ENCODE measurements at regions not wholly inside any gene's neighbourhood (a gene's known extent, or its start where the extent isn't known, plus 50 kb on each side); places are given as distances from the start of the nearest gene placed in this dataset.

- DNase-seq: no peak
These were observed 424.2 kb downstream of the TSN start for GRCh38 chr2:122179492-122180165.

DNA sequence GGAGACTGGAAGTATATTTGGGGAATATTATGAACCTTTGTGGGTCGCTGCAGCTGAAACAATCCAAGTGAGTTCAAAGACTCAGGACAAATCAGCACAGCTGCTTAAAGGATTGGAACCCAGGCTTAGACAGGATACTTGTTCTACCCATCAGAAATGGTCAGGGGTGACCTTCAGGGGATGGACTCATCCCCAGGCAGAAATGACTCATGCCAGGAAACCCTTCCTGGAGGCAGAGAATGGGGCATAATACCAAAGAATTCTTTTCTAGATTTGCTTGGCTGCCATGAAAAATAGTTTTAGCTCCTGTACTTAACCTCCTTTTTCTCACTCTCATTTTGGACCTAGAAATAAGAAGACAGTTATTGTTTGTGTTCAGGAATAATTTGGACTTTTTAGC lies 425.5 kb downstream of the TSN start:
- ATAC-seq (no peak), DNase-seq (no peak)

More at GRCh38 chr2:122179492-122180165, 424.2 kb downstream of the TSN start:
- no peak for ATAC-seq

- DNase-seq: no peak
- no peak for ATAC-seq
These were observed 427.3 kb downstream of the TSN start for GRCh38 chr2:122182616-122183355.

DNA sequence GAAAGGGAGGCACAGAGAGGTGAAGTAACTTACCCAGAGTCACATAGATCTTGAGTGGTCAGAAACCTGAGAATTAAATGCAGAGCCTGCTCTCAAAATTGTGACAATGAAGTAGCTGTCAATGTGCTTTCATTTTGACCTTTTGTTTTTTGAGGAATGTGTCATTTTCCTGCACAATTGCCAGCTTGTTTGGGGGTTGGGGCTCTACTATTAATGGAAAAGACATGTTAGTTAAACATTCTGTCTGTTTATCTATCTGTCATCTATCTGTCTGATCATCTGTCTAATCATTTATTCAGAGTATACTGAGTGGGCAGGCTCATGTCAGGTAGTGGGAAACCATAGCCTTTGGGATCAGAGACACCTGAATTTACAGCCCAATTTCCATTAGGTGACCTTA lies 428.4 kb downstream of the TSN start:
- no peak for DNase-seq
- no peak for ATAC-seq

DNA sequence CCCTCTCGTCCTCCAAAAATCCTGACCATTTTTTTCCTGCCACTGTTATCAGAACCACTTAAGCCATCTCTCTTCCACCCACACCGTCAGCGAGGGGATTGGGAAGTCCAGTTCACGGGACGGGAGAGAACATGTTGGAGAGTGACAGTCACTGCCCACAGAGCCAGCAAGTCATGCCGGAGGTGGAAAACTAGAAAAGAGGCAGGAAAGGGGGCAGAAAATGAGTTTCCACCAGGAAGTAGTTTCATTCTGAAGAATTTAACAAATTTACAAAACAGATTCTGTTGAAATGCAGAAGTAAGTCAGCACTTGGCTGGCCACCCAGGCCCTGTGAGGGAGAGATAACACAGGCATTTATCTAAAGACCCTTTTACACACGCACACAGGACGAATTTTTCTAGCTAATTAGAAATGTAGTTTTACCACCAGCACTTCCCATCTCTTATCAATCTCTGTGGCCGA lies 431.3 kb downstream of the TSN start:
- DNase-seq: no peak

DNA sequence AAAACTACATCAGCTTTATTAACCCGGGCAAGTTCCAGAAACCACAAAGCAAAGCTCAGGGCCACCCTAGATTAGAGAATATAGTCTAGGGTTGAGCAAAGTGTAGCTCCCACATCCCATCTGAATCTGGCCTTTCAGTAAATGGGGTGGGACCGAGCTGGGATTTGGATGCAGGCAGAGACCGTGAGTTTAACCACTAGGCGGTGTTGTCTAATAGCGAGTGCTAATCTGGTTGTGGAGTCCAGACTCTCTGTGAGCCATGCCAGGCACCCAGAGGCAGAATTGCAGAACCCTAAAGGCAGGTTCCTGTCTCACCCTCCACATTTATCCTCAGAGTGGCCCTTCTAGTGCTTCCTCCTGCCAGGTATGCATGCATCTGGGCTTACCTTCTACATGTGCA lies 435.9 kb downstream of the TSN start:
- DNase-seq (no peak), ATAC-seq (no peak)

More for the DNA sequence above, 431.3 kb downstream of the TSN start:
- ATAC-seq: no peak

DNA sequence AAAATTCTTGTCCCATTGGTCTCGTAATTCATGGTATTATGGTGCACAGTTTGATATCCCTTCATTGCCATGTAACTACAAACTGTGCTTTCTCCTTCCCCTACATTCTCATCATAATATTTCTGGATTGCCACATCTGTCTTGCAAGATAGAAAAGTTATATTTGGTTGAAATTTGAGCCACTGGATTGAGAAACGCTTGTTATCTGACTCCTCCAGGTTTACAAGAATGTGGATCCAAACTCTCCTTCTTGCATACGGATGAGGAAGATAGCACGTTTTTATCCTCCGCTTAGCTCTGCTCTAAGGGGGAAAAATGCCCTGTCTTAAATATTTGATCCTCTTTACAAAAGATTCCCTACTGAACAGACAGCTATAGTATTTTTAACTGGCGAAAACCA lies 438.2 kb downstream of the TSN start:
- ATAC-seq (no peak), DNase-seq (no peak)

DNA sequence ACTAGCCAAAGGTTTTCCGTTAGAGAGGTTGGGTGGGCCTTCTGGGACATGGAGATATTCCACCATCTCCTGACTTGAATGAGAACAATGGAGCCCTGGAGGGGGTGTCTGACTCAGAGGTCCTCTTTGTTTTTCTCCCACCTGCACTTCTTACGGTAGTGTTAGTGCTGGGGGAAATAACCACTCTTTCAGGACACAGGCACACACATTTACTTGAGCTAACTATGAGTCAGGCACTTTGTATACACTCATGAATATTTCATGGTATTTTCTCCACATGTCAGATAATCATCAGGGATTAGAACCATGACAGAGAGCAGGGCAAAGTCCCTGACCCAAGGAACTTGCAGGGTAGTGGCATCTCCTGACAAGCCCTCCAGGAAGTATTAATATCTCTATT lies 439.1 kb downstream of the TSN start:
- ATAC-seq (no peak), DNase-seq (no peak)

DNA sequence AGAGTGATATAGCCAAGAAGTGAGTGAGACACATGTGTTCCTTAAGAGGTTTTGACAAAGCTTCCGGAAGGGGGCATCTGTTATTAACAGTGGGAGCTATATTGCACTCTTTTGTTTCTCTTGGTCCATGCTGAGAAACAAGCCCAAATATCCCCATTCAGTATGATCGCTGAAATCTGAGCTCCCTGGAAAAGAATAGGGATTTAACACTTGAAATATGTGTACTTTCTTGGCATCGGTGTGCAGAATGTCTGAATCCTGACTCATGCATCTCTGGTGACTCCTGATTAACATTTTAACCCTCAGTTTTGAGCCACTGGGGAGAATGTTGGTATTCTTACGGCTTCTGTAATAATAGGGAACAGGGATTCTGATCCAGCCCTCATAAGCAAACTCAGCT lies 448.1 kb downstream of the TSN start:
- DNase-seq (no peak), ATAC-seq (no peak)

GRCh38 chr2:122205641-122206040 lies 450.2 kb downstream of the TSN start:
- DNase-seq (no peak), ATAC-seq (no peak)

DNA sequence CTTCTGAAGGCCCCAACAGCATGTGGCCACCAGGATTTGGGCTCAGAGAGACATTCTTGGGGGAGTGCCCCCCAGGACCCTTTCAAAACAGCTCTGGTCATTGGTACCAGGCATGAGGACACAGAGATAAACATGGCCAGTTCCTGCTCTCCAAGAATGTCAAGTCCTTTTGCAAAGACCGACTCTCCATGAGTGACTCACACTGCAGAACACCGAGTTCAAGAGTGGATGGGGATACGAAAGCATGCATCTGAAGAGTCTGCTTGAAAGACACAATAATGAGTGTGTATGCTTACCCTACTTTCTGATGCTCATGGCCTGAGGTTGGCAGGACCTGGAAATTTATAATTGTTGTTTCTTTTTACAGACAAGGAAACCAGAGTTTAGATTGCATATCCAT lies 450.6 kb downstream of the TSN start:
- DNase-seq: no peak
- ATAC-seq: no peak

GRCh38 chr2:122209377-122209776 lies 453.9 kb downstream of the TSN start:
- ATAC-seq (no peak), DNase-seq (no peak)

DNA sequence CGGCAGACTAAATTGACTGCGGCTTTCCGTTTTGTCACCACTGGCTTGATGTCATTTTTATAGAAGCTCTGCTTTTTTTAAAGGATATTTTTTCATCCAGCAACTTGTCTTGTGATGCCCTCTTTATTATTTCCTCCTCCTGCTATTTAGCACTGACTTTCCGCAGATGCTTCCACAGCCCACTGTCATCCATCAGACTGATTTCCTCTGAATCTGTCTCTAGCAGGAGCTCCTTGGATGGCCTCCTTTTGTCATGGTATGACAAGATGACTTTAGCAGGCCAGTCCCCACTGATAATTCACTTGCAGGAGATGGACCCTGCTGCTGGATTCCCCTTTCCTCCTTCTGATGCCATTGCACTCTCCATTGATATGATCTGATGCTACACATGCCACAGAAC lies 454.6 kb downstream of the TSN start:
- DNase-seq (no peak), ATAC-seq (no peak)

- DNase-seq (no peak), ATAC-seq (no peak)
These were observed 455.7 kb downstream of the TSN start for GRCh38 chr2:122210898-122211856.

DNA sequence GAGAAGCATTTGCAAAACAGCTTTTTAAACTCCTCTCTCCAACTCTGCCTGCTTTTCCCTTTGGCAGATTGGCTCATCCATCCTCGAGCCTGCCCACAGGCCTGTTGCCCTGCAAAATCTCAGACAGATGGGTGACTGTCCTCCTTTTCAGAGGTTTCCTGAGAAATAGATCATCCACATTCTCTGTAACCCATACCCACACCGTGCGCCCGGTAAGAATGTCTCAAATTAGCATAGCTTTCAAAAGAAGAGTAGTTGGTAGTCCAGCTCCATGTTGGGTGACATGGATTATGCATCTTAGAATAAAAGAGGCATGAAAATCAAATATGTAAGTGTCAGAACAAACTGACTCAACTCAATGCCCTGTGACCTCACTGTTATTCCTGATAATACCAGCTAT lies 457.9 kb downstream of the TSN start:
- no peak for ATAC-seq
- no peak for DNase-seq

- no peak for ATAC-seq
- no peak for DNase-seq
These were observed 460.6 kb downstream of the TSN start for GRCh38 chr2:122216071-122216470.

DNA sequence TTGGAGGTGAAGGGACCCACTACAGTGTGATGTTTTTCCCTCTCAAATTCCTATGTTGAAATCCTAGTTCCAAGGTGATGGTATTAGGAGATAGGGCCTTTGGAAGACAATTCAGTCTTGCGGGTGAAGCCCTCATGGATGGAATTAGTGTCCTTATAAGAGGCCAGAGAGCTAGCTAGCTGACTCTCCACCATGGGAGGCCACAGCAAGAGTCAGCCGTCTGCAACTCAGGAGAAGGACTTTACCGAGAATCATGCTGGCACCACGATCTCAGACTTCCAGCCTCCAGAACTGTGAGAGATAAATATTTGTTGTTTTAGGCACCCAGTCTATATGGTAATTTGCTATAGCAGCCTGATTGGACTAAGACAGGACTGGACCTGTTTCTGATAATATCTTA lies 461.4 kb downstream of the TSN start:
- DNase-seq: no peak
- ATAC-seq: no peak

GRCh38 chr2:122218596-122218995 lies 463.1 kb downstream of the TSN start:
- DNase-seq (no peak), ATAC-seq (no peak)

DNA sequence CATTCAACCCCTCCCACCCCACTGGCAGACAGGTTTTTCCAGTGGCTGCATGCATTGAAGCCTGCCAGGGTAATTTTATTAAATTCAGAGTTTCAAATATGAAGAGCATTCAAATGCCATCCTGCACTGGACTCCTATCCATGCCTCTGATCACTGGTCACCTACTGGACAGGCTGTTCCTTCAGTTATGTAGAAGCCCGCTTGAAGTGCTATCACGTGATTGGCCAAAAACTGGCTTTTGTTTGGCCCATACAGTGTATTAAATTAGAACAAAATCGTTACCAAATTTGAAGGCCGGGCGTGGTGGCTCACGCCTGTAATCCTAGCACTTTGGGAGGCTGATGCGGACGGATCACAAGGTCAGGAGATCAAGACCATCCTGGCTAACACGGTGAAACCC lies 464.1 kb downstream of the TSN start:
- DNase-seq: no peak
- ATAC-seq: no peak

DNA sequence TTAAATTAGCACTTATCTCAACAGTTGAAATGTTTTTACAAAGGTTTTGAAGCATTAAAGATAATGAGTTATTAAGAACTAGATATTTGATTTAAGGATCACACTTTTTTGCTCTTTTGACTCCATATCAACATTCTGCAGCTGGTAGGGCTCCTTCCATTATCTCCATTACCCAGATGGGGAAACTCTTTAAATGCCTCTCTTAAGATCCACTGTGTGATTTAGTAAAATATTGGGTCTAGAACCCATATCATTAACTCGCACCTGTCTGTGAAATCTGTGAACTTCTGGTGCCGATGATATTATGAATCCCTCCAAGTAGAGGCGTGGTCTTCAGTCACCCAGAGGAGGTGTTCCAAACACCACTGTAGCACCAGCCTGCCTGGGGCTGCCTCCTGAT lies 466.2 kb downstream of the TSN start:
- DNase-seq (no peak), ATAC-seq (no peak)

- ATAC-seq (no peak), DNase-seq (no peak)
These were observed 475.8 kb downstream of the TSN start for GRCh38 chr2:122231296-122231695.

- no peak for DNase-seq
- no peak for ATAC-seq
These were observed 477.9 kb downstream of the TSN start for GRCh38 chr2:122233372-122233771.

Data from stimulated activated naive CD8-positive, alpha-beta T cell treated with anti-CD3 and anti-CD28 coated beads, Interleukin-15, Interleukin-2, amounts not matched to agents 100 U/mL and 50 U/mL, for 24 hours (primary cell).